HG03521 (cell line): ENCODE measurements at regions not wholly inside any gene's neighbourhood (a gene's known extent, or its start where the extent isn't known, plus 50 kb on each side); places are given as distances from the start of the nearest gene placed in this dataset.

Source experiments
- ATAC-seq: cut with Tn5 transposase; IDR thresholded peaks from one replicate; pipeline ENCODE4 v1.9.1; 2021; ENCODE audit warnings: mild to moderate bottlenecking, moderate library complexity; ENCODE audit not compliant: unreplicated experiment

DNA sequence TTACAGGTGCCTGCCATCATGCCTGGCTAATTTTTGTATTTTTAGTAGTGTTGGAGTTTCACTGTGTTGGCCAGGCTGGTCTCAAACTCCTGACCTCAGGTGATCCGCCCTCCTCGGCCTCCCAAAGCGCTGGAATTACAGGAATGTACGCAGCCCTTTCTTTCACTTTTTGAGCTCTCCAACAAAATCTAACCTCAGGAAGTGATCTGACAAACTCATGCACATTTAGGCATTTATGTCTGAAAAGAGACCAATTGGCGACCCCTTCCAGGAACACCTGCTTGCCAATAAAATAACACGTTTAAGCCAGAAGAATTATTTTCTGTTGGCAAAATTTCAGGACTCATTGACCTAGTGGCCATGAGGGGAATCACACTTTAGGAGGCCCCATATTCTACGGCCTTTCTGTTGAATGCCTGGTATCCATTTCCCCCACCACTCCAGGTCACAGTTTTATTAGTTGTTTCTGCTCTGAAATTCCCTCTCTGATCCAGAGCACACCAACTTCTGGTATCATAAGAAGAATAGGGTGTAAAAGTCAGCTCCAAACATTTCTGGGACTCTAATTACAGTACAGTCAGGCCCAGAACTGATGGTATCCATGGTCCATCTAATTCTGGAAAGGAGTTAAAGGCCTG, 65.8 kb upstream of the FRMD4A start:
- no peak for ATAC-seq

DNA sequence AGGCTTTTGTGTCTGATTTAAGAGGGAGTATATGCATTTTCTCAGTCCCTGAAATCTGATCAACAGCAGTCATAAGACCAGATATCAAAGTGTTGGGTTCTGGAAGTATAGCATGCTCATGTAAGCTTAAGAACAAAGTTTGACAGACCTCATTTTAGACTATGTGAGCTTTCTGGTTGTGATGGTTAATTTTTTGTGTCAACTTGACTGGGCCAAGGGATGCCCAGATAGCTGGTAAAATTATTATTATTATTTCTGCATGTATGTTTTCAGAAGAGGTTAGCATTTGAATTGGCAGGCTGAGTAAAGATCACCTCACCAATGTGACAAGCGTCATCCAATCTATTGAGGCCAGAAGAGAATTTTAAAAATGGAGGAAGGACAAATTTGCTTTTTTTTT, 63.5 kb upstream of the FRMD4A start:
- no peak for ATAC-seq

DNA sequence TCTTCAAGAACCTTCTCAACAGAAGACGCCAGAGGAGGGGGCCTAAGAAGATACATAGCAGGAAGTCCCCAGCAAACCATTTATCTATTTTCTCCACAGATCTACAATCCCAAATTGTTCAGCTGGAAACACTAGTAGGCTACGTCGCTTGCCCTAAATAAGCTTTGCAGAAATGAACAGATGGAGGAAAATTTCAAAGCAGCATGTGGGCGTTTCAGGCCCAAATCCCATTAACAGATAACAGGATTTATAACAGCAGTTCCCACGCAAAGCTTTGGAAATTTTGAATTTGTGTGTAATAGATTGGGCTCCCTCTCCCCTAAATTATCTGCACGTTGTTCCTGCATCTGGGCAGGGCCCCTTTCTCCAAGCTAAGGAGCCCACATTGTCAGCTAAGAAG, 60.6 kb upstream of the FRMD4A start:
- ATAC-seq: no peak

DNA sequence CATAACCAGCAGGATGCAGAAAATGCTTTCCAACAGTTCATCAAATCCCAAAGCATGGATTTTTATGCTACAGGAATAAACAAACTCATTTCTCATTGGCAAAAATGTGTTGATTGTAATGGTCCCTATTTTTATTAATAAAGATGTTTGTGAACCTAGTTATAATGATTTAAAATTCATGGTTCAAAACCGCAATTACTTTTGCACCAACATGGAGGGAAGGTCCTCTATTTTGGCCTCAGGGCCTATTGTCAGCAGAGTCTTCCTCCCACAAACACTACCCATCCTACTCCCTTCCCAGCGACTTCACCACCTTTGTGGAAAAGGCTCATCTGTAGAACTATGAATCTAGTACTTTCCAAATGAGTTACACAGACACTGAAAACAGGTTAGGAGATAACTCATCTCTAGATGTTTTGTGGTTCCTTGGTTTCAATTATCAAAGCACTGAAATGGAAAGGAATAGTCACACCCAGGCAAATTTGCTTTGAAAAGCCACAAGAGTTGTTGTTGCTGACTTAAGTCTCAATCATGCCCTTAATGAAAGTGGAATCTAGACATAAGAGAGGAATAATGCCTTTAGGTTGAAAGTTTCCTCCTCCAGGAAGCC, 59.4 kb upstream of the FRMD4A start:
- peak; percentile 88 for ATAC-seq

DNA sequence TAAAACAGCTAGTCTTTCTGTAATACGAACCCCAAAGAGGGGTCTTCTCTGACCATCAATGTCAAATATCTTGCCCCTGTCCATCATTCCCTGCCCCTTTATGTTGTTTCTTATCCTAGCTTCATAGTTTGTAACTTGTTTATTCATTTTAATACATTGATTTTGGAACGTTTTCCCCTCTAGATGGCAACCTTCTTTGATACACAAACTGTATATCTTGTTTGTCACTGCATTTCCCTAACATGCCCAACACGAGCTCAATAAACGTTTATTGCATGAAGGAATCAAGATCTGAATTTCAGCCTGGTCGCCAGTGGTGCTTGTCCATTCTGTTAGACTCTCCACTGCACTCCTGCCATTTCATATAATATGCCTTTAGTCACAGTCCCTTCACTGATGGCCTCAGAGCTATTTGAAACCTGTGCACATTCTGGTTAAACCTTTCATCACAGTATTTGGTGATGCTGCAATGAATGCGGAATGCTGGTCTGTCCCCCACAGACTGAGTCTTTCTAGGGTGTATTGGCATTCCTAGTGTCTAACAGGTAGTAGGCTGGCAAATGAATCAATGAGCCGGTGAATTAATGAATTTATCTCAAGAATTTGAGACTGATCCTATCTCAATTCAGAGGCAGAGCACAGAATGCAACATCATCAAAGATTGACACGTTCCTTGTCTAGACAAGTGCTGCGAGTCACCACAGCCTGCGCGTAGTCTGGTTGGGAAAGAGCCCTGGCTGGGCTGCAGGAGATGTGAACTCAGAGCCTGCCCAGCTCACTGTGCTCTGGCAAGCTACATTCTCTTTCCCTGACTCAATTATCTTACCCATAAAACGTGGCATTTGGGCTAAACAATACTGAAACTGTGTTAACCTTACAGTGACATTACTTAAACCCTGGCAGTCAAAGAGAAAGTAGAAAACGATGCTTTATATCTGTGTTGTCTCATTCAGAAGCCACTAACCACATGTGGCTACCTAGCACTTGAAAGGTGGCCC, 55.2 kb upstream of the FRMD4A start:
- ATAC-seq: no peak

DNA sequence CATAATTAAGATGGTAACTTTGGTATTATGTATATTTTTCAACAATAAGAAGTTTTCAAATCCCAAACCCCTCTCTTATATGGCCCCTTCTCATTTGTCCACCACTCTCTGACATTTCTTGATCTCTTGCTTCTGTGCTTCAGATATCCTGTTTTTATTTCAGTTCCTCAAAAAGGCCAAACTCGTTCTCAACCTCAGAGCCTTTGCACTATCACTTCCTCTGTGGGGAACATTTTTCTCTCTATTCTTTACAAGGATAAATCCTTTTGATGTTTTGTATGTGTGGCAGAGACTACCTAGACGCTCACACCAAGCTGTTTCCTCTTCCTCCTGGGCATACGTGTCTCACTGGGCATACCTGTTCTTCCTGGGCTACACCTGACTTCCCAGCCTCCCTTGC, 54.2 kb upstream of the FRMD4A start:
- ATAC-seq: no peak

DNA sequence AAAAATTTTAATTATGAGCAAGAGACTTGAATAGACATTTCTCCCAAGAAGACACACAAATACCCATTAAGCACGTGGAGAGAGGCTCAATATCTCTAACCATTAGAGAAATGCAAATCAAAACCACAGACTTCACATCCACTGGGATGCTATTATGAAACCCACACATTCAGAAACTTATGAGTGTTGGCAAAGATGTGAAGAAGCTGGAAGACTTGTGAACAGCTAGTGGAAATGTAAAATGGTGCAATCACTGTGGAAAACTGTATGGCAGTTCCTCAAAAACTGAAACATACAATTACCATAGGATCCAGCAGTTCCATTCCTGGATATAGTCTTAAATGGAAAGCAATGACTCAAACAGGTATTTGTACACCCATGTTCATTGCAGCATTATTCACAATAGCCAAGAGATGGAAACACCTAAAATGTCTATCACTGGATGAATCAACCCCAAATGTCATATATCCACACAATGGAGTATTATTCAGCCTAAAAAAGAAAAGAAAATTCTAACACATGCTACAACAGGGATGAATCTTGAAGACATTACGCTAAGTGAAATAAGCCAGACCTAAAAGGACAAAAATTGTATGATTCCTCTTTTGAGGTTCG, 53.5 kb upstream of the FRMD4A start:
- no peak for ATAC-seq

DNA sequence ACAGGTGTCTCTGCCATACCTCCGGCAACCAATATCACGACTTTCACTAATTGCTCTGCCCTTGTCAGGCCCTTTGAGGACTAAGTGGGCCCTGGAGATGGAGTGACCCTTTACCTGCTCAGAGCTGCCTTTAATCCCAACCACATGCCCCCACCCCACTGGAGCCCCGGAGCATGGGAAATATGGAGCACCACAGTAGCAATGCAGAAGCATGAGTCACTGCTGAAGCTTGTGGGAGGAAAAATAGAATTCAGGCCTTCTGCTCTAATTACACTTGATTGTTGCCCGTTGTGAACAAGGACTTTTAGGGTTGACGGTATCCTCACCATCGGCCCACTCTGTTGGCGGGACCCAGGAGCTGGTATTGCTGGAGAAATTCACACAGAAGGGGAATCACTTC, 52.5 kb upstream of the FRMD4A start:
- ATAC-seq: no peak

DNA sequence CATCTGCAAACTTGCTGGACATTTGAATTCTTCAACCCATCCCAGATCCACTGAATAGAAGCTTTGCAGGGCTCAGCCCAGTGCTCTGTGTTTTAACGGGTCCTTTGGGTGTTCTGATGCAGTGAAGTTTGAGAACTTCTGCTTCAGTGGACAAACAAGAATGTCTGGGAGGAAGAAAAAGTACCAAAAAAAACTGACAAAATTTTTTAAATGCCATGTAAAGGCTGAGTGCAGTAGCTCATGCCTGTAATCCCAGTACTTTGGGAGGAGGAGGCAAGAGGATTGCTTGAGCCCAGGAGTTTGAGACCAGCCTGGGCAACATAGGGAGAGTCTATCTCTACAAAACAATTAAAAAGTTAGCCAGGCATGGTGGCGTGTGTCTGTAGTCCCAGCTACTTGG, 51.8 kb upstream of the FRMD4A start:
- ATAC-seq: no peak

DNA sequence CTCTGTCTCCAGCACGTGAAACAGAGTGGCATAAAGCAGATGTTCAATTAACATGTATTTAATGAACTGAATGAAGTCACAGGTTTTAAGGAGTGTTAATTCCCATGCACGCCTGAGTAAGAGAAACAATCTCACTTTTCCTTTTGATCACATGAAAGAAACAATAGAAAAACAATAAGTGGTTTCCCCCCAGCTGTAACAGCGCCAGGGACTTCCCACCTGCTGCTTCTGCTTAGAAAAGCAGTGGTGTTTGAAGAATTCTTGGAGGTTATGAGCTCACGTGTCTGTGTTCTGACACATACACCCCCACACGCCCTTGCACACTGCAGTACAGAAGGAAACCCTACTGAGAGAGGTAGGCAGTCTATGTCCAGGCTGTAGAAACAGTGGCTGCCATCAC, 51.3 kb upstream of the FRMD4A start:
- ATAC-seq: peak; percentile 43

DNA sequence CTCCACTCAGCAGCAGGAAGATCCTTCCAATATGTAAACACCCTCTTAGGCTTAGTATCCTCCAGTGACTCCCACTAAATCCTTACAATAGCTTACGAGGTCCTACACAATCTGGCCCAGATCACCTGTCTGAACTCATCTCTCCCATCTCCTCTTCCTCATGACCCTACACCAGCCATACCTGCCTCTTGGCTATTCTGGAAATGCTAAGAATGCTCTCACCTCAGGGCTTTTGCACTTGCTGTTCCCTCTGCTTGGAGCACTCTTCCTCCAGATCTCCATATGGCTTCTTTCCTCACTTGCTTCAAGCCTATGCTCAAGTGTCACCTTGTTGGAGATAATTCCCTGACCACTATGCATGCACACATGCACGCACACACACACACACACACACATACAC, 50.8 kb upstream of the FRMD4A start:
- no peak for ATAC-seq

DNA sequence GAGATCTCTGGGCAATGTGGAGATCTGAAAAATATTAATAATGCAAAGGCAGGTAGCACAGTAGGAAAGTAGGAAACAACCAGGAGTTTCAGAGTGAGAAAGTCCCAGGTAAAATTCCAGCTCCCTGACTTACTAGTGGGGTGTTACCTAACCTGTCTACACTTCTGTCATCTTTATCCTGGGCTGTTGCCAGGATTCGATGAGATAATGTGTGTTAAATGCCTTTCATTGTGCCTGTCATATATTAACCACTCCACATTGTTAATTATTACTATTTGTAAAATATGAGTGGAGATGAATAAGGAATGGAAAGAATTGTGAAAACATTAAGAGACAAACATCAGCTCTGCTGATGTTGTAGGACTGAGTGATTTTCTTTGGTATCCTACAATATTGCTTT, 50.0 kb upstream of the FRMD4A start:
- ATAC-seq: no peak
